NCI-H510A (cell line): ENCODE measurements at regions not wholly inside any gene's neighbourhood (a gene's known extent, or its start where the extent isn't known, plus 50 kb on each side); places are given as distances from the start of the nearest gene placed in this dataset.

Experiments
- DNase-seq: peaks from one replicate; lab custom pipeline; 2025; lab: John Stamatoyannopoulos, UW

DNA sequence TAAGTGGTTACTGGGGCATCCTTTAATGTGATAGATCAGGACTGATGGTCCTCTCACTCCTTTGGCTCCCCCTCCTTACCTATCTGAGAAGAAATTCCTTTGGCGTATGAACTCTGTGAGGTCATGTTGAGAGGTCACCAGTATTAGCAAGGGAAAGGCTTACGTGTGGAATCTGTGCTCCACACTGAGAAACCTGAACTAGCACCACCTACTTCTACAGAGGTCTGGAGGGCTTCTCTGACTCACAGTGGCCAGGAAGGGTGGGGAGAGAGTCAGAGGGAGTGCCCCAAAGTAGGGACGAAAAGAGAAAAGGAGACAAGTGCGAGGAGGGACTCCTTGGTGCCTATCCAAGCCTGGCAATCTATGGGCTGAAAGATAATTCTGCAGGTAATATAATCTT lies 348.6 kb downstream of the TNS1 start:
- DNase-seq, result no peak

DNA sequence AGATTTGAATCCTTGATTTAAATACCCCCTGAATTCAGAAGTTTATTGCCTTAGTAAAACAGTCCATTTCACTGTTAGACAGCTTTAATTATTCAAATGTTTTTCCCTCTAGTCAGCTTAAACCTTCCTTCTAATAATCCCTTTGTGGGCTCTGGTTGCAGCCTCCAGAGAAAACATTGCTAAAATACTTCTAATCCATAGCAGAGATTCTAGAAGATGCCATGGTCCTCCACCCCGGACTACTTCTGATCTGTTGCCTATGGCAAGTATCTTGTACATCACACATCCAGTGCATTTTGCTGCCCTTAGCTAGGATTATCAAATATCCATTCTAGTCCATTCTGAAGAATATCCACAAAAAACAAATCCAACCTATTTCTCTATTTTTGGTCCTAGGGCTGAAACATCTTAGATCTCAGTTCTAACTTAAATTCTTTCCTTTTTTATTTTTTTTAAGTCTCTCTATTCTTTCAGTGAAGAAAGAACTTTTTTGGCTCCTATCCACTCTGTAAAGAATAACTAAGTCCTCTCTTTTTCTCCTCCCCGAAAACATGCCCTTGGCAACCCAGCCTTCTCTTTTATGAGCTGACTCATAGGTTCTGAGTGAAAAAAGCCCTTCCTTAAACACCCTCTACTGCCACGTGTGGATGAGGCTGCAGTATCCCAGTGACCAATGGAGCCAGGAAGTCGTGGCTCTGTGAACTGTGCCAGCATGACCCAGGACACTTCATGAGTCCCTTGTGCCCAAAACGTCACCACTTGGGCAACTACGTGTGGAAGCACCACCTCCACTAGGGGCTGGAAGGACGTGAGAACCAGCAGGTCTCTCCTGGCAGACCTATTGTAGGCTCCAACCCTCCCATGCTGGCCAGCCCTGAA lies 349.8 kb downstream of the TNS1 start:
- DNase-seq, result no peak

GRCh38 chr2:217650716-217651360 lies 352.0 kb downstream of the TNS1 start:
- DNase-seq, result no peak

- DNase-seq, result no peak
Observed at GRCh38 chr2:217650229-217650628, 352.6 kb downstream of the TNS1 start.

GRCh38 chr2:217647925-217648324 lies 354.9 kb downstream of the TNS1 start:
- DNase-seq, result no peak

DNA sequence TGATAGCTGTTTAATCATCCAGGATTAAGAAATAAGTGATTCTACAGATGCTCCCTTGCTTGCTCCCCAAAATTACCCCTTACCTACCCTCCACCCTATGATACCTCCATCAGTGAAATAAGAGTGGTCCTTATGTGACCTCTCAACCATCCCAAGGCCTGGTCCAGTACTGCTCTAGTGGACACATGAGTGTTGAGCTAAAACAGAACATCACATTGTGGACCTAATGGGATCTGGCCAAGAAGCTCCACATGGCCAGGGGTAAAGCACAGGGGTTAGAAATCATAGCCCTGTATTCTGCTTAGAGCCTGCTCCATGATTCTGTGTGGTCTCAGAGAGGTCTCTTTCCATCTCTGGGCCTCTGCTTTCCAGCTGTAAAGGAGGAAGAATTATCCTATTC lies 355.6 kb downstream of the TNS1 start:
- no peak for DNase-seq

DNA sequence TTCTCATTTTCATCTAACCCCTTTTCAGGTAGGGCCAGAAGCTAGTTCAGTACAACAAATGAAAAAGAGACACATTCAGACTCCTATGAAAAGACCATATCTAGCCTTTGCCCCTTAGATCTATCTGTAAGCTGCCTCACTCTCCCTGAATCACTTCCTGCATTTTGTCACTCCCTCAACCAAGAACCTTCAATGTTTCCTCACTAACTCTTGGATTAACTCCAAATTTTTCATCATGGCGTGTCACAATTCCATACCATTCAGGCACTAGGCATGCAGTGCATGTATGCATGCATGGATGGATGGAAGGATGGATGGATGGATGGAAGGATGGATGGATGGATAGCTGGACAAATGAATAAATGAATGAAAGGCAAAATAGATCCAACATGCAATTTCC lies 356.9 kb downstream of the TNS1 start:
- no peak for DNase-seq

DNA sequence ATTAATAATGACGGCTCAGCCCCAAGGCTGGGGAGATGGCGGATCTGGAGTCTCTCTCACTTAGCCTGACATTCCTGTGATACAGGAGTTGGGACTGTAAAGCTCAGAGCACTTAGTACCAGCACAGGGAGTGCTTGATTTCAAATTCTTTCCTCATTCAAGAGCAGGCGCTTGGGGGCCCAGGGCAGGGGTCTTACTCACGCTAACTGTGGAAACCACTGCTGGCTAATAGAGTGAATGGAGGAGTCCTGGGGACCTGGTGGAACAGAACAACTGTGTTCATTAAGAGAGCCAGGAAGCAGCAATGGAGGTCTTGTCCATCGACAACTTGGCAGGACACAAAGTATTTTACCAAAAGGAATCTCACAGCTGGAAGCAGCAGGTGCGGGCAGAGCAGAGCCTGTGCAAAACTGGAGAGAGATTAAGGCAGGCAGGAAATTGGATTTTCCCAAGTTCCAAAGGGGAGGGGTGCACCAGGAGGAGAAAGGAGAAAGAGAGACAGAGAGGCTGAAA lies 358.9 kb downstream of the TNS1 start:
- no peak for DNase-seq

DNA sequence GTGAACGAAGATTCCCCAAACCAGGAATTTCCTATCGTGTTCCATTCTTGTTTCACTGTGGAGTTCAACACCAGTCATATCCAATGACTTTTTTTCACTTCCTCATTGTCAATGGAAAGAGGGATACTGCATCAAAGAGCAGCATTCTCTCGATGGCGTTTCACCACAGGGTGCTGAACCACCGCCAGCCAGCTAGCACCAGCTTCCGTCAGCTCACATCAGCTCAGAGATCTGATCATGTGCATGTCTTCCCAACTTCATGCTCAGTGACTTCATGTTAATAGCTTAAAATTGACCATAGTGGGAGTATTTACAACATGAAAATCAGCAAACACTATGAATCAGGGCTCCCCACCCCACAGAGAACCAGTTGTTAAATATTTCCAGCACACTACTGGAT lies 359.9 kb downstream of the TNS1 start:
- DNase-seq, result no peak

DNA sequence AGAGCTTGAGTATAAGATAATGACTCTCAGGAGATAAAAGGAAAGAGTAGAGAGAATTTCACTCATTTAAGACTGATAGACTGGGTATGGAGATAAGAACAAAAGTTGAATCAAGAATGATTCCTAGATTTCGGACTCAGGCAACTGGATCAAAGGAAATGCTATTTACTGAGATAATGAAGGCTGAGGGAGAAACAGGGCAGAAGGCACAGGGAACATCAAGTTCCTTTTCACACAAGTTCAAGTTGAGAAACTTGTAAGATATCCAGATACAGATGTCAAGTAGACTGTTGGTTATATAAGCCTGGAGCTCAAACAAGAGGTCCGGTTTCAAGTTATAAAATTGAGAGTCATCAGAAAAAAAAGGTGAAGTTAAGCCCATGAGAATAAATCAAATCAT lies 360.8 kb downstream of the TNS1 start:
- DNase-seq, result no peak

DNA sequence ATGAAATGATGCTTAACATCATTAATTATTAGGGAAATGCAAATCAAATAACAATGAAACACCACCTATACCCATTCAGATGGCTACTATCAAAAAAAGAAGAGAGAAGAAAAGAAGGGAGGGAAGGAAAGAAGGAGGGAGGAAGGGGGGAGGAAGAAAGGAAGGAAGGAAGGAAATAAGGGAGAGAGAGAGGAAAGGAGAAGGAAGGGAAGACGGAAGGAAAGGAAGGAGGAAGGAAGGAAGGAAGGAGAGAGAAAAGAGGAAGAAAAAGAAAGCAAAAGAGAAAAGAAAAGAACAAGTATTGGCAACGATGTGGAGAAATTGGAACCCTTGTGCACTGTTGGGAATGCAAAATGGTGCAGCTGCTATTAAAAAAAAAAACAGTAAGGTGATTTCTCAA lies 363.3 kb downstream of the TNS1 start:
- no peak for DNase-seq

- no peak for DNase-seq
Observed at GRCh38 chr2:217638533-217638932, 364.3 kb downstream of the TNS1 start.

GRCh38 chr2:217638031-217638430 lies 364.8 kb downstream of the TNS1 start:
- DNase-seq, result no peak

DNA sequence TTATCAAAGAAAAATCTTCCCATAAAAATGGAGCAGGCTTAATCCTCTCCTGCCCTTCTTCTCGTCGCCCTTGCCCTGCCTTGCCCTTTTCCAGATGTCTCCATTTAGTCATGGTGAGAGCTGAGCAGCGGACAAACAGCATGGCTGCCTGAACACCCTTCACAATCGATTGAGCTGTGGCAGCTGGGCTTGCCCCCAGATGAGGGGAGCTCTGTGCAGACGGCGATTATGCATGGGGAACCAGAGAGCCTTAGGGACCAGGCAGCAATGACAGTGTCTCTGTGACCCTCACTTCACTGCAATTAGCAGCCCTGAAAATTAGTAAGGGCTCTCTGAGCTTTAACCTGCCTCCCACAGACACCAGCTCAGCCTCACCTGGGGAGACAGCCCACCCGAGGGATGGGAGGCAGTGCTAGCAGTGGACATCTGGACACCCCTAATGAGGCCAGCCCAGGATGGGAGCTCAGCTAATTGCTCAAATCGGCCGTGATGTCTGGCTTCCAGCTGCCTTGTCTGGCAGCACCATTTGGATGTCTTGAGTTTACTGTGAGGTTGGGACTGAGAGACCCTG lies 365.7 kb downstream of the TNS1 start:
- no peak for DNase-seq

- no peak for DNase-seq
Observed at GRCh38 chr2:217636578-217636977, 366.2 kb downstream of the TNS1 start.

DNA sequence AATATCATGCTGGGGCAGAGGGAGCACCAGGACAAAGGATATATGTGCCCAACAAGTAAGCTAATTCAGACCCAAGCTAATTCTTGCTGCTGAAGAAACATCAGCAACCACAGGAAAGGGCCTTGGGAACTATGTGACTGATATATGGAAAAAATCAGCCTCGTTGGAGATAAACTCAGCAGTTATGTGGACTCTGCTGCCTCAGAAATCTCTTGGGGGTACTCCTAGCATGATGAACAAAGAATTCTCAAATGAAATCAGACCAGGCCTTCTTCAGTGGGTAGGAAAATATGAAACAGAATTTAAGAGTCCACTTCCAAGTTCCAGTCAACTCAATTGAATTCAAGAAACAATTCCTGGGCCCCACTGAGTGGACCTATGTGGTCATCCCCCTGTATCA lies 367.9 kb downstream of the TNS1 start:
- no peak for DNase-seq

DNA sequence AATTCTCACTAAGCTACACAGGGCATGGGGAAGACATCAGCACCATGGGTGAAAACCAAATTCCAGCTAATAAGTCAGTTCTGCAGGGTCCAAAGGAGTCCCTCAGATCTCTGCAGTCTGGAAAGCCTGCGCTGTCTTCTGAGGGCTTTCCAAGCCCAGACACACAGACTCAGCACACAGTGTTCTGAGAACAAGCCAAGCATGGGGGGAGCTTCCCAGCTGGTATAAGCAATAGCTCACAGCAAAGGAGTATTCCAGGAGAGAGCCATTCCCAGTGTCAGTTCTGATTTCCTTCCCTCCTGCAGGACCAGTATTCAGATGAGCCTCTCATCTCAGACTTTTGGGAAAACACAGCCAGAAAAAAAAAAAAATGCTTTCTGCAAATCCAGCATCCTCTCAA lies 370.8 kb downstream of the TNS1 start:
- DNase-seq, result no peak

DNA sequence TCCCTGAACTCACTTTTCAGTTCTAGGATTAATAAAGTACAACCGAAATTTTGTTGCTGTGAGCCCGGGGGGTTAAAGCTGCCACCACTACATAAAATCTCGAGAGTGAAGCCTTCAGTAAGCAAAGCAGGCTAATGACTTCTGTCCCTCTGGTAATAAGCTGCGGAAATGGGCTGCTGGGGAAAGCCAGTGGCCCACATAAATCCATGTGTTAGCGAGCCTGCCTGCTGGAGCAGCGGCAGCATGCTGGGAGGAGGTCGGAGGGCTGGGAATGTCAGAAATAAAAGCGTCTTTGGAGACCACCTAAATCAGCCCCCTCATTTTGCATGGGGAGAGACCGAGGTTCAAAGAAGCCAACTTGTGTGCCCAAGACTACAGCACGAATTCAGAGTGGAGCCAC lies 371.7 kb downstream of the TNS1 start:
- no peak for DNase-seq

DNA sequence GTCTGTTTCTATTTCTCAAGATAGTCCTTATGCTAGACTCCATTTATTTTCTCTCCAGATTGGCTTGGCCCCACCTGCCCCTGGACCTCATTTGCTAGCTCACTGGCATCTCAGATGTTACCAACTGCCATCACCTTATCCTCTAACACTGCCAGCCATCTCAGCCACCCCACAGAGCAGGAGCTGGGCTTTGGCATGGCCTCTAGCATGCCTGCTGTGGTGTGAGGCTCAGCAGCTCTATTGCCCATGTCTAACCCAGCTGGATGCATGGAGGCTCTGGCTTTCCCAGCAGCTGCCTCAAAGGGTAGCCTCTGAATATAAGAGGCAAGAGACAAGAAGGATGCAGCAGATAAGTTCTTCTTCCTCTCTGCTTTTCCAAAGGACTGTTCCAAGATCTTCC lies 373.4 kb downstream of the TNS1 start:
- no peak for DNase-seq

GRCh38 chr2:217628061-217628460 lies 374.7 kb downstream of the TNS1 start:
- no peak for DNase-seq

- DNase-seq, result no peak
Observed at GRCh38 chr2:217626926-217627325, 375.9 kb downstream of the TNS1 start.

DNA sequence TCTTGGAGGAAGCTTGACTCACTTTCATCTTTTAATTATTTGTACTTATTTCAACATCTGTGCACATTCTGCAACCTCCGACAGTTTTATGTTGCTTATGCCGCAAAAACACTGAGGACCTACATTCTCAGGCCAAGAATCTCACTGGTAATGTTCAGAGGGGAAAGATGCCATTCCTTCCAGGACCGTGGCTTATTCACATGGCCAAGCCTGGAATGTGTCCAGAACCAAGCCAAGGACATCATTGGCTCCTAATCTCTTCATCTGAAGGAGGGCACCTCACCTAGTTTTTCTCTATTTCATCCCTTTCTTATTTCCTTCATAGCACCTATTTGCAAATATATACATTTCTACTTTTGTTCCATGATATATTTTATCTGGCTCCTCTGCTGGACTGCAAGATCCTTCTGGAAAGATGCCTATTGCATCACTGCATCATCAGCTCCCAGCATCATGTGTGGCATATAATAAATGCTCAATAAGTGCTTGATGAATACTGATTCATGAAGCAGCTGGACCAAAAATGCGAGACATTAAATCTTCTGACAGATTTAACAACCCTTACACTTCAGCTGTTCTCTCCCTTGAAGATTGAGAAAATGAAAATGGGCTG lies 377.1 kb downstream of the TNS1 start:
- DNase-seq, result no peak
